ENCODE measurements at regions not wholly inside any gene's neighbourhood (a gene's known extent, or its start where the extent isn't known, plus 50 kb on each side); places are given as distances from the start of the nearest gene placed in this dataset.
A peak's percentile ranks its signal among the peaks of the same experiment; 100 is the strongest.
"Not testable (repeated sequence)": the region's sequence is repeated elsewhere in the genome, so short reads cannot be mapped to it uniquely, and the experiment has no call there.

GRCh38 chr6:60382771-60383170, 1903.3 kb downstream of the KHDRBS2 start:
- not testable (repeated sequence) for DNase-seq

GRCh38 chr6:60374078-60374477, 1911.9 kb downstream of the KHDRBS2 start:
- not testable (repeated sequence) for DNase-seq

GRCh38 chr6:60367800-60368199, 1918.2 kb downstream of the KHDRBS2 start:
- DNase-seq = not testable (repeated sequence)

- DNase-seq = not testable (repeated sequence)
Observed at GRCh38 chr6:60365901-60366300, 1920.1 kb downstream of the KHDRBS2 start.

- not testable (repeated sequence) for DNase-seq
Observed at GRCh38 chr6:60342411-60343008, 1943.5 kb downstream of the KHDRBS2 start.

DNA sequence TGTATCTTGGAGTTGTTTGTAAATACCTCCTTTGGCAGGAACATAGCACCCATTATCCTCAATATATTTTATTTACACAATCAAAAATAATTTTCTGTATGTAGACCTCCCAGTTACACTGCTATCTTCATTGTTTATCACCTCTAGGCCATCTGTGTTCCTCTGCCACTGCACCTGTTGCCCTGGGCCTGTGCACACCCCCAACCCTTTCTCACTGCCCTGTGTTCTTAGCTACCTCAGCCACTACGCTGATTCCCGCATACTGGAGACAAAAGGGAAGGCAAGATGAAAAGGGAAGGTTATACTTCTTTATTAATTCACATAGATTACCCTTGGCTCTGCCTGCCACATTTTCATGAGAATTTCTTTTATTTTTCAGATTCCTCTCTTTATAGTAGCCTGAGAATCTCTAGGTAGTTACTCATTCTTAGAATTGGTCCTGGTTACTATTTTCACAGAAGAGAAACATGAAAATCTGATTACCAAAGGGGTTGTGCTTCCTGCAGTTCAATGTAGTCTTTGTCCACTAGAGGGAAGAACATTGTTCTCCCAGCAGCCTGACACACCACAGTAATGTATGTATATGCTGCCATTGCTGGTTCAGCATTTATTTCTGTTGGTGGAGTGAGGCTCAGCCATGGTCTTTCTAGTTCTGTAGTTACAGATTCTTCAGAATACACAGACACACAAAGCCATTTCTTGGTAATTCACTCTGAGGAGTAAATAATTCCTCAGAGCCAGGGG, 1947.5 kb downstream of the KHDRBS2 start:
- peak; percentile 58 for DNase-seq

- not testable (repeated sequence) for DNase-seq
Observed at GRCh38 chr6:60335124-60335523, 1950.9 kb downstream of the KHDRBS2 start.

GRCh38 chr6:60333708-60334107, 1952.3 kb downstream of the KHDRBS2 start:
- DNase-seq = not testable (repeated sequence)

GRCh38 chr6:60308939-60309338, 1977.1 kb downstream of the KHDRBS2 start:
- DNase-seq = not testable (repeated sequence)
